ENCODE measurements at regions not wholly inside any gene's neighbourhood (a gene's known extent, or its start where the extent isn't known, plus 50 kb on each side); places are given as distances from the start of the nearest gene placed in this dataset.

DNA sequence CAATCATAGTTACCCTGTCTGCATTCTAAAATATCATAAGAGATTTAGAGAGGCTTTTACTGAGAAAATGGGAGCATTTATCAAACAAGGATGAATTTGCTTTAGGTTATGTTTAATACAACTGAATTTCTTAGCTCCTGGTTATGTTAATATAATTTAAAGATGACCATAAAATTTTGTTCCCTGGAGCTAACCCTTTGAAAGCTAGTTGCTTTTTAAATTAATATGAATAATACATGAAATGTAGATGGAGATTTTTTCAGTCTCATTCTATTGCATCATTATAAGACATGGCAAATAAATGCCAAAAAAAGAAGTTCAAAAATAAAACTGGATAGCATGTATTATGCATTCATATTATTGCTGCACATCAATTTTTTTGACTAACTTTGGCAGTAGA lies 344.1 kb upstream of the NXPH2 start:
- DNase-seq: no peak

DNA sequence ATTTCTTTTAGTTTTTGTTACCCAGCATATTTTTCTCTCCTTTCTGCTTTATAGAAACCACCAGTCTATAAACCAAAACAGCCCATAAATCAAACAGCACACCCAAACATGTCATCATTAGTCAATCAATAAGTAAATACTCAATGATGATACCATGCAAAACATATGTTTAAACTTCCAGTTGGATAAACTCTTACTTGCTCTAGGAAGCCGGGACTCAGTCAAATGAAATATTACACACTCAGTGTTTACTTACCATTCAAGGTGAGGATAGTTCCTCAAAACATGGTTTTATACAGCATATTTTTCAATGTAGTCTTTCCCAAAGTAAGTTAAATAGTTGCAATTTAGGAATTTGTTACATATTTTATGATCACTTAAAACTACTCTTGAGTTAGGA lies 343.6 kb upstream of the NXPH2 start:
- DNase-seq: no peak

DNA sequence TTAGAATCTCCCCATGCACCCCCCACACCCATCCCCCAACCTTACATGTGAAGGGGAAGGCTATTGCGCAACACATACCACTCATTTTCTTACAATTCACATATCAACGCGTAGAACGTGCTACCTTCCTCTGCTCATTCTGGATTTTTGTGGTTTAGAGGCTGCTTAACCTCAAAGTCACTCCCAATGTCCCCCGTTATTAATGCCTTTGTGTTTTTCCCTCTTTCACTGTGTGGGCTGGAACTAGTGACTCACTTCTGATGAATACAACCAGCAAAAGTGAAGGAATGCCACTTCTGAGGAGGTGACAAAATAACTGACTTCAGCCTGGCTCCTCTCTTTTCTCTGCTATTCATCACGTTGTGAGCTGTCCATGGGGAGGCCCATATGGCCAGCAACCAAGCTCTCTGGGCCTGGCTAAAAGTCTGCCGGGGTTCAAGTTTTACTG lies 342.5 kb upstream of the NXPH2 start:
- DNase-seq: no peak

DNA sequence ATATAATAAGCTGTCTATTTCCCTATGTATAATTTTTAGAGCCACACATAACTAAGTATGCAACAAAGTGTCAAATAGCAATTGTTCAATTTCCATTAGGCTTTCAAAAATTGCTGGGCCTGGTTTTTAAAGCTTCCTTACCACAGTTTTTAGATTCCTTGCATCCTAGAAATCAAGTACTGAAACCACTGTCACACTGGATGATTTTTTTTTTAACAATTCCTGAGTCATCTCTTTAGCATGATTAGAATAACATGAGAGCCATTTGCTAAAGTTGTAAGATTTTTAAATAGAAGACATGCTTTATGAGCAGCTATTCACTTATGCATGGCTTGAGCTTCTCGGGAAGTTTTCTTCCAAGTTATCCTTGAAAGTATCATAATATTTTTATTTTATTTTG lies 319.5 kb upstream of the NXPH2 start:
- no peak for DNase-seq

DNA sequence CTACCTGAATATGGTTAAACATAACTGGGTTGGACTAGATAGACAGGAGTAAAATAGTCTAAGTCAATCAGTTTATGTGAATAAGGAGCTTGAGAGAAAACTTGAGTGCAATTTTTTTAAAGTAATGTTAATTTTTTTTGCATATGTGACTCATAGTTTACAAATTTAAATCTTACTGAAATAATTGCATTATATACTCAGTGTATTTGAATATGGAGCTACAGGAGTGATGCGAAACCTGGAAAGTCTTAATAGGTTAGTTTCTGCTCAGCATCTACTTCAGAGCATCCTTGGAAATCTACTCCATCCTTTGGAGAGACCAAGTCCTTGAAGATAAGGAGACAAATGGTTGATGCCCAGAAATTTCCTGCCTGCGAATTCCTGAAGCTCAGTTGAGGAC lies 318.8 kb upstream of the NXPH2 start:
- DNase-seq: no peak

DNA sequence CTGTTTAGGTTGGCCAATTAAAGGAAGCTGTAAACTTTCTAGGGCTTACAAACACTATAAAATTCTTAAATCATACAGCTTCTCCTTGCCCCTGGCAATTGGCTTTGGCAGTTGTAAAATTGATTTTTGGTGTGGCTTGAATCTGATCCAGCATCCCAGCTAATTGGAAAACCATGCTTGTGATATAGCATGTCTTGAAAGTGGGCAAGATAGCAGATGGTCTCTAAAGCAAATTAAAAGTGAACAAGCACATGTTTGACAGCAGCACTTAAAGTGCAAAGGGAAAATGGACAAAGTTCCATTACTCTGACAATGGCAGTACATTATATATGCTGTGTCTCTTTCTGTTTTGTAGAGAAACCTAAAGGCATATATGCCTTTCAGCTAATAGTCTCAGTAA lies 302.9 kb upstream of the NXPH2 start:
- DNase-seq: no peak

DNA sequence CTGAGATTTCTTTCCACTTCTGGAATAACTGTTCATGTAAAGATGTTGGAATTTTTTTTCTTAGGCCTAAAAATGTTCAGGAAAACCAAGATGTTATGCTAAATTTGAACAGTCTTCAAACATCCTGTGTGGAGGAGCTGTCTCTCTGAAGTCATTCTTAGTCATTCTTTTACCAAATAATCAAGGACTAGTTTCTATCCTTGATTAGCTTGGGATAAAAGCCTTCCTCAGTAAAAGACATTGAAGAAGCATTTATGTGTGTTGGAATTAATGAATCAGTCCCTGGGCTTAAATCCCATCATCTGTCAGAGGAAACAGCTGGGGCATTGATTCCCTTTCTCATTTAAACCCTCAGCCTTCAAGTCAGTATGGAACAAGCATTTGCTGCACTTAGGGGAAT lies 300.1 kb upstream of the NXPH2 start:
- DNase-seq: no peak

DNA sequence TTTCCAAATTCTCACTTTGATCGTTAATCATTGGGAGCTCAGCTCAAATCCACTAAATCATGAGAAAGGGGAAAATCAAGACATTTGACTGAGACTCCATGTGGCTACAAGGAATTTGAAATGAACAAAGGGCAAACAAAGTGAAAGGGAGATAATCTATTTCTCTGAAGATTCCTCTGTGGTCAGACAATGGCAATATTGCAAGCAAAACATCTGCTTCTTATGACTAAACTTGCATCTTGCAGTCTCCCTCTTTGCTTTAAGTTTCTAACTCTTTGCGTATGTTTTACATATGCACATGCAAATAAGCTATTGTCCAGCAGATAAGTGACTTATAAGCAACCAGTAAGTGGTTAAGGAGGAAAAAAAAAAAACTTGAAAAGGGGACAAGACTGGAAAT lies 299.1 kb upstream of the NXPH2 start:
- no peak for DNase-seq

DNA sequence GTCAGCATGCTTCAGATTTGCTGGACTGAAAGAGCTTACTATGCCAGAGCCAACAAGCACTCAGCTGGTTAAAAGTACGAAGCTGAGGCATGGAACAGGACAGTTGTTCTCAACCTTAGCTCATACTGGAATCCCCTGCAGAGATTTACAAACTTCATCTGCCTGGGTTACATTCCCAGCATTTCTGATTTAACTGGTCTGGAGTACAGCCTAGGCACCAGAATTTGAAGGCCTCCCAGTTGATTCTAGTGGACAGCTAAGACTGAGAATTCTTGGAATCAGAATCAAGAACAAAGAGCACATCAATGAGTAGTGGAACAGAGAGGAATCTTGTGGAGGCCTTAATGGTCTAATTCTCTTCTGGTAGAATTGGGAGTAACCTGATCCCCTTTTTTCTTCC lies 298.2 kb upstream of the NXPH2 start:
- no peak for DNase-seq

DNA sequence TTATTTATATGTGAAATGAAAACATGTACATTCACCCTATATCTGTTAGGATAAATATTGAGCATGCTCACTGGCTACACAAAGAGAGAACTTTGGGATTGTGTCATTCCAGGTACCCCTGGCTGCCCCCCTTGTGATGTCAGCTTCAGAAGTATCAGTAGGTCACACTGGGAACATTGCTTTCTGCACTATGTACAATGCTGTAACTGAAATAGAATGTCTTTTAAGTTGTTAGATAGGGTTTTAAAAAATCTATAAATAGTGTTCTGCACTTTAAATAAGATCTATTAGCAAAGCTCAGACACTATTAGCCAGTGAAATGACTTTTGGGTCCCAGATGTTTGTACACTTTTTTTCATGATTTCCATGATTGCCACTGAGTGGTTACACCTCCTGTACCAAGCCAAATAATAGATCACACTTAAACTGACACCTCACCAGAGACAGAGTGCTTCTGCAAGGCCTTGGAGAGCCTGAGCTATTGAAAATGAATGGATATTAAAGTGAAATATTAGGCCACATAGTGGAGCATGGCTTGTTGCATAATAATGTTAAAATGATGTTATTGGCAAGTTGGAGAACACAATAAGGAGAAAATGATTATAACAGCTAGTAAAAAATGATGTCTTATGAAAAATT lies 297.0 kb upstream of the NXPH2 start:
- no peak for DNase-seq

DNA sequence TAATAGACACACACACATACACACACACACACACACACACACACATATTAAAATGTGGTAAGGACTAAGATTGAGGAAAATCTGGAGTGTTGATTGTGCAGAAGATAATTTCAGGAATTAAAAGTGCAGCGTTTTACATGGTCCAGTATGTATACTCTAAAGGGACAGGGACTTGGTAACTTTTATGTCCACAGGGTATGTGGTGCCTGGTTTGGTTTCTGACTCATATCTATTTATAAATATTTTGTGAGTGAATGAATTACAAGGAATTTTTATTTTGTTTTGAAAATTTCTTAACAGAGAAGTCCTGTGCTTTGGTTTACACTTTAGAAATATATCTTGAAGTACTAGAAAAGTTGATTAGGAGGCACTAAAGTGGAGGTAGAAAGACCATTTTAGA lies 287.7 kb upstream of the NXPH2 start:
- DNase-seq: no peak

DNA sequence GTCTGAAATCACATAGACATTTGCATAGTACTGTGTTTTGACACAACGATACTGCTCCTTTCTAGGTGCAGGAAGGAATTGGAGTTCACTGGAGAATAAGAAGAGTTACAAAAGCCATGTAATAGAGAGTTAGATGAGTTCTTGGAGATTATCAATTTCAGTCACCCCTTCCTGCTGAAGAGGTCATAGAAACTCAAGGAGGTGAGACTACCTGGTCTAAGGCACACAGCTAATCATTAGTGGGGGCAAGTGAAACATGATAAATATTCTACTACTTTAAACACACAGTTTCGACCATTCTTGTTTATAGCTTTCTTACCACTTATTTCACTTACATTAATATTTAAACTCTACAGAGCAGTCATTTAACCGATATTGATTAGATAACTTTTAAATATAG lies 286.9 kb upstream of the NXPH2 start:
- no peak for DNase-seq

DNA sequence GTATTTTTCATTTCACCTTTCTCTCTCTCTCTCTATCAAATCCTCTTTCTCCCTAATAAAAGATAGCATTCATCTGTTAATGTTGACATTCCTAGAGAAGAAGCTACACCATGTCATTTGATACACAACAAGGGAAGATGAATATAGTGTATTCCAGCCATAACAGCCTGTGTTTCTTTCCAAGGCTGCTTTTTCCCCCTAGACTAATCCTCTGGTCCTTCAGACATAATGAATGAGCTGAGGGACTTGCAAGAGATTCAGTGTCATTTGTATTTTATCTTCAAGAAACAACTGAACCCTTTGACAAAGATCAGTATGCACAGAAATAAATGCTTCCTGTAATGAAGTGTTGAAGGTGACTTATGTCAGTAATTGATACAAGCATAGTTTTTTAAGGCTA lies 284.0 kb upstream of the NXPH2 start:
- DNase-seq: no peak

DNA sequence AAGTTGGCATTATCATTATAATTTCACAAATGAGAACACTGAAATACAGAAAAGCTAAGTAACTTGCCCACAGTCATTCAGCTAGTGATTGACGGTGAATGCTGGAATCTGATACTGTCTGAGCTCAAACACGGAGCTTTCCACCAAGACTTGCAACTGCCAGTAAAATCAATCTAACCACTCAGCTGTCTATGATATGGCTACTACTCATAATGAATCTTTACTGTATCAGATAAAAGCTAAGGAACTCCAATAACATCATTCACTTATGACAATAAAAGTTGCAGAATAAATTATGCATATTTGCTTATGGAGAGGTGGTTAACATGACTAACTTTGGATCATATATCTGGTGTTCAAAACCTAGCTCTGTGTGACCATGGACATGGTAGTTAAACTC lies 279.4 kb upstream of the NXPH2 start:
- DNase-seq: no peak

DNA sequence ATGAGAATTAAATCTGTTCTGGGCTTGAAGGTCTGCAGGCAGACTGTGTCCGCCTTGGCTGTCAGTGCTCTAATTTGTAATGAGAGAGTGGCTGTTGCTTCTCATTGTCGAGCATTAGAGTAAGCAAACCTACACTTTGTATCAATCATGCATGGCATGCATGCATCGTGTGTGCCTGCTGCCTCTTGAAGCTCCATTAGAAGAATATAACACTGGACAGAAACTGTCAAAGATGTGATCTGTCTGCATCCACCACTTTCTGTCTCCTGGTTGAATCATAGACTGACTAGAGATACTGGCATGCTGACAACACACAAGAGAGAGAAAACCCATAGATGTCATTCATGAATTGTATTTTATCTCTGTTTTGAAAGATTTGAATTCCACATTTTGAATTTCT lies 275.0 kb upstream of the NXPH2 start:
- no peak for DNase-seq

DNA sequence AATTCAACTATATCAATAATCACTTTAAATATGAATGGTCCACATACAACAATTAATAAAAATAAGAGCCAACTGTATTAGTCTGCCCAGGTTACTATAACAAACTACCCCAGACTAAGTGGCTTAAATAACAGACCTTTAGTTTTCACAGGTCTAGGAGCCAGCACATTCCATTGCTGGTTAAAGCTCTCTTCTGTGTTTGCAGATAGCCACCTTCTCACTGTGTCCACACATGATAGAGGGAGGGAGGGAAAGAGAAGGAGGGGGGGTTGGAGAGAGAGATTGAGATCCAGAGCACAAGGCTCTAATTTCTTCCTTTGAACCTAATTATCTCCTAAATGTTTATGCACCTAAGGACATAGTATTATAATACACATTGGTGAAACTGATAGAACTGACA lies 267.8 kb upstream of the NXPH2 start:
- DNase-seq: no peak

DNA sequence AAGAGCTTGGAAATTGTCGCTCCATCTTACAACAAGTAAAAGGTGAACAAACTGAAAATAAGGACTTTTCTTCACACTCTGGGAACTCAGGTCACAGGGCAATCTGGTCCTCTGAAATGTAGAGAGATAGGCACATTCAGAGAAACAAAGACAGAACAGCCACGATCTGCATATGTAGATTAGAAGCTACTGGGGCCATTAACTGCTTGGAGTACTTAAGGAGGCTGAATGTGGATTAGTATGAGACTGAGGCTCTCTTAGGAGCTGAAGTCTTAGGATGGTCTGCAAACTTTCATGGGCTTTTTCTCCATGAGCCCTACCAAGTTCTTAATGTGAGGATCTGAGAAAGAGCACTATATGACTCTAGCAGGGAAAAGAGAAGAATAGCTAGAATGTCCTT lies 265.3 kb upstream of the NXPH2 start:
- DNase-seq: no peak

DNA sequence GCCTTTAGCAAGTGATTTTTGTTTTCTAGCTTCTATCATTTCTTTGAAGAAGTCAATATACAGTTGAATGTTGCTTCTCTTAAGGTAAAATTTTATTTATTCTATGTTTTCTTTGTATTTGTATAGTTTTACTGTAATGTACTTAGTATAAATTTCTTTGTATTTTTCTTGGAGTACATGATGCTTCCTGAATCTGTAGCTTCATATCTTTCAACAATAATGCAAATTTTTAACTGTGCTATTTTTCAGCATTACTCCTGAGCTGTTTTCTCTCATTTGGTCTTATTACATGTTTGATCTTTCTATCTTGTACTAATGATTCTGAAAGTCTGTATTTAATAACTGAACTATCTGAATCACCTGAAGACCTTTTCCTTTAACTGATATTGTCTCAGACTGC lies 253.9 kb upstream of the NXPH2 start:
- DNase-seq: no peak

DNA sequence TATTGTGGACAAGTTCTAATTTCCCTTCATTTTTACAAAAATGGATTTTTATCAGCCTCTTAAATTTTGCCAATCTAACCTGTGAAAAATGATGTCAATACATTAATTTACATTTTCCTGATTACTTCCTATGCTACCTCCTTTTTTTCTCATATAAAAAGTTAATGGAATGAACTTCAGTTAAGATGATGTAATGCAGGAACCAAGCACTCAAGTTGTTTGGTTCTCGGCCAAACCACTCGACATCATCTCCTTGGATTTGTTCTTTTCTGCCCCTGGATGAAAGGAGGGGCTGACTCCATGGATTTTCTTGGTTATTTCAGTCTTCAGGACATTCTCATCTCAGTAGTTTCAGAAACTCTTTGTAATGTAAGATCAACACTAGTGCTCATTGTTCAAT lies 253.1 kb upstream of the NXPH2 start:
- DNase-seq: no peak

DNA sequence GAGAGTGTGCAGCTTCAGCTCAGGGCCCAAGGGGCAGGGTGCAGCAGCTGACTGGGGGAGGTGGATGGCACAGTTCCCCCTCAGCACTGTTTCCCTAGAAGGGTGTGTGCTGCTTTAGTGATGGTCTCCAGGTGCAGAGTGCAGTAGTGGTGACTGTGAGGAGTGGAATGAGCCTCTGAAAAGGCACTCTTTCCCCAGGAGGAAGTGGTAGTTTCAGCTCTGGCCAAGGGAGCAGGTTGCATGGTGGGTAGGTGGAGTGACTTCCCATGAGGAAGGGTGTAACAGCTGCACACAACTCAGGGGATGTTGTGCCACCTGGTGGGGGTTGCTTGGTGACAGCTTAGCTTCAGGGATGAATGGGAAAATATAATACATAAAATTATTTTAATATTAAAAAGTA lies 251.5 kb upstream of the NXPH2 start:
- DNase-seq: no peak

DNA sequence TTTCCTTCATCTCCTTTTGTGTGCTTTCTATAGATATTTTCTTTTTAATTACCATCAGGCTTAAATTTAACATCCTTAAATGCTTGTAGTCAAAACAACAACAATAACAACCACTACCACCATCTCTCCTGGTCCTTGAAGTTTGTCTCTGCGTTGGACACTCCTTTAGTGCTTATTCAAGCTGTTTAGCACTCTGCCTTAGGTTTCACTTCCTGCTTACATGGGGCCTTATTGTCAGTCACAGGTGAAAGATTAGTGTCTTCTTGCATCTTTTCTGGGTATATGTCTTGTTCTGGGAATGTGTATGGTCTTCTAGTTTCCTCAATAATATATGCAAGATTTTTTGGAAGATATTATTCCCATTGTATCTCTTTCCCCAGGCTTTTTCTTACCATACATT lies 240.1 kb upstream of the NXPH2 start:
- no peak for DNase-seq

DNA sequence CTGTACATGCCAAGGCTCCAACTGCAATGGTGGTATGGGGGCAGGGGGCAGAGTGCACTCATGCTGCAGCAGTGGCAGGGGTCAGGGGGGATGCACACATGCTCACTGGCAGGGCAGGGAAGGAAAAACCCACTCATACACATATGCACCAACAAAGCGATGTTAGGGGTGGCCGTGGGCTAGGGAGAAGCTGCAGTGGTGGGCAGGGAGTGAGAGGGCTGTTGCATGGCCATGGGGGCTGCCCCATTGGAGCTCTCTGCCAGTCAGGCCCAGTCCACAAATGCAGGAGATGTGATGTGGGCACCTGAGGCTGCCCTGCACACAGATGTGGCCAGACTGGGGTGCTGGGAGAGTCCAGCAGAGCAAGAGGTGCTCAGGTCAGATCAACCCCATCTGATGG lies 238.1 kb upstream of the NXPH2 start:
- DNase-seq: no peak

DNA sequence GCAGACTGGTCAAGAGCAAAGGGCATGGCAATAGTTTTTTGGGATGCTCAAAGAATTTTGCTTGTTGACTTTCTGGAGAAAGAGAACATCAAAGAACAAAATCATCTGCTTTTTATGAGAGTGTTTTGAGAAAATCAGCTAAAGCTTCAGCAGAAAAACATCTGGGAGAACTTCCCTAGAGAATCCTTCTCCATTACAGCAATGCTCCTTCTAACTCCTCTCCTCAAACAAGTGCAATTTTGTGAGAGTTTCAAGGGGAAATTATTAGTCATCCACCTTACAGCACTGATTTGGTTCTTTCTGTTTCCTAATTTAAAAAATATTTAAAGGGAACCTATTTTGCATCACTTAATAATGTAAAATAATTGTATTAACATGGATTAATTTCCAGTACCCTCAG lies 226.9 kb upstream of the NXPH2 start:
- DNase-seq: no peak

DNA sequence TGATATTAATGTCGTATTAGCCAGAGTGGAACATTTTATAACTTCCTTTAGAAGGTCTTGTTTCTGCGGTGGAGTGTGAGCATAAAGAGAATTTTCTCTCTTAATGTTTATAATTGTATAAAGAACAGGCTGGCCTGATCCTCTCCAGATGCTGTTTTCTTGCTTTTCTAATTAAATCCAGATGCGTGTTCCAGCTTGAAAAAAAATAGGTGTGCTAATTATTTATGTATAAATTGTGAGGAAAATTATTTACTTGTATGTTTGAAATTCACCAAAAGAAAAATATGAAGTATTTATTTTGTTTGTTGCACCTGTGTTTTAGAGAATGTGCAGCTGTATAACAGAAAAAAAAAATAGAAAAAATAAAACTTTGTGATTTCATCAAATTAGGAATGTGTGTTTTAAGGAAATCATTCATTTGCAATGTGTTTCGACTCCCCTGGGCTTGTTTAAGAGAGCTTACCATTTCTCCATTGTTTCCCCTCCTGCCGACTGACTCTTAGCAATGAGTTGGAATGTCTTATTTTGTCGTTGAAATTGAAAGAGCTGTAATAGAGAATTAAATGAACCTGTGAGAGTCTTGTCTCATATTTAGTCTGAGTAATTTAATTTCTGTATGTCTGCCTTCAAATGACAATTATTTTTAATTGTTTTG lies 220.1 kb upstream of the NXPH2 start:
- DNase-seq: no peak

DNA sequence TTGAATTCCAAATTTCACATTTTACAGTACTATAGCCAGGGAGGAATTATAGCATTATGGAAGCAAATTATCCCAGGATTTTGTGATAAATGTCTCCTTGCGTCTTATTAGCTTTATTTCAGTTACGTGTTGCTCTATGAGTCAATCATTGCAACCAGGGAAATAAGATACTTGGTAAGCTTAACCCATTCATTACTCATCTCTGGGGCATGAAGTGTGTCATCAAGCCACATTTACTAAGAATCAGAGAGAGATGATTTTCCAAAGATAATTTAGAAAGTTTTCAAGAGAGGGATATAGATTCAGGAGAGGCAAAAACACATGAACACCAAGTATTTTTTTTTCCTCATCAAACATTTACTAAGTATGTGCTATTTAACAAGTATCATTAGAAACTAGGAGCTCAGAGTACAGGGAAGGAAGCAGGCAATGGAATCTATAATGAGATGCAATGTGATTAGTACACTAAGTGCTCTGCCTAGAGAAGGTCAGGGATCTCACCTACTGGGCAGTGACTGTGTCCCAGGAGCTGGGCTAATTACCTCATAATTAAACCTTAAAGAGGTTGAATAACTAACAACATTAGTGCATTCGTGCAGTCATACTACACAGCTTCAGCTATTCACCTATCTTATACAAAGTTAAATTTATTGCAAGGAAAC lies 217.8 kb upstream of the NXPH2 start:
- DNase-seq: no peak
